Osteocyte (in vitro differentiated cells): ENCODE measurements at regions not wholly inside any gene's neighbourhood (a gene's known extent, or its start where the extent isn't known, plus 50 kb on each side); places are given as distances from the start of the nearest gene placed in this dataset.

Source experiments
- DNase-seq: peaks from one replicate; pipeline ENCODE4 v3.0.0; 2021; ENCODE audit warnings: mixed read lengths; ENCODE audit not compliant: unreplicated experiment; ENCODE audit errors: extremely low spot score
- H3K27ac Mint-ChIP-seq: one replicate; pipeline ENCODE4 v1.8.0; 2021; ENCODE audit warnings: mild to moderate bottlenecking, mixed read lengths; ENCODE audit not compliant: unreplicated experiment
- H3K27me3 Mint-ChIP-seq: one replicate; pipeline ENCODE4 v1.8.0; 2021; ENCODE audit warnings: mixed read lengths; ENCODE audit not compliant: unreplicated experiment
- H3K36me3 Mint-ChIP-seq: one replicate; pipeline ENCODE4 v1.8.0; 2021; ENCODE audit warnings: mixed read lengths; ENCODE audit not compliant: unreplicated experiment
- H3K4me1 Mint-ChIP-seq: one replicate; pipeline ENCODE4 v1.8.0; 2021; ENCODE audit warnings: mixed read lengths; ENCODE audit not compliant: unreplicated experiment
- H3K4me3 Mint-ChIP-seq: one replicate; pipeline ENCODE4 v1.8.0; 2021; ENCODE audit warnings: mild to moderate bottlenecking, moderate library complexity, mixed read lengths; ENCODE audit not compliant: unreplicated experiment
- H3K9me3 Mint-ChIP-seq: one replicate; pipeline ENCODE4 v1.8.0; 2021; ENCODE audit warnings: mixed read lengths; ENCODE audit not compliant: unreplicated experiment
- CTCF ChIP-seq: fragments of 200-600 bp; sonication (generic); IDR thresholded peaks from 2 replicates; pipeline ENCODE4 v1.5.0; 2021; ENCODE audit warnings: antibody characterized with exemption, mild to moderate bottlenecking, moderate library complexity

GRCh38 chr5:174185506-174185905 lies 140.0 kb downstream of the NSG2 start:
- Mint-ChIP-seq H3K27ac (no peak overlapping the region), H3K4me1 (no peaks in the 10 kb centered on the region), H3K36me3 (no peaks in the 10 kb centered on the region), H3K27me3 (peaks cover 7% of the 10 kb centered on the region), H3K4me3 (no peak overlapping the region), H3K9me3 (no peaks in the 10 kb centered on the region)
- DNase-seq = no peak
- TF ChIP-seq CTCF = no peak

- H3K4me1 Mint-ChIP-seq = no peaks in the 10 kb centered on the region
- TF ChIP-seq CTCF = no peak
- no peak for DNase-seq
- no peaks in the 10 kb centered on the region for H3K36me3 Mint-ChIP-seq
- no peaks in the 10 kb centered on the region for H3K9me3 Mint-ChIP-seq
- H3K4me3 Mint-ChIP-seq = no peak overlapping the region
- peaks cover 4% of the 10 kb centered on the region for H3K27me3 Mint-ChIP-seq
- H3K27ac Mint-ChIP-seq = no peak overlapping the region
Observed at GRCh38 chr5:174186096-174186695, 140.7 kb downstream of the NSG2 start.

- Mint-ChIP-seq H3K36me3 (no peaks in the 10 kb centered on the region), H3K9me3 (no peaks in the 10 kb centered on the region), H3K4me3 (no peak overlapping the region), H3K27me3 (peaks cover 4% of the 10 kb centered on the region), H3K27ac (no peak overlapping the region), H3K4me1 (no peaks in the 10 kb centered on the region)
- TF ChIP-seq CTCF = no peak
- DNase-seq = no peak
Observed at GRCh38 chr5:174187001-174187400, 141.5 kb downstream of the NSG2 start.

- Mint-ChIP-seq H3K9me3 (no peaks in the 10 kb centered on the region), H3K36me3 (no peaks in the 10 kb centered on the region), H3K4me3 (no peak overlapping the region), H3K27me3 (peaks cover 4% of the 10 kb centered on the region), H3K4me1 (no peaks in the 10 kb centered on the region), H3K27ac (no peak overlapping the region)
- no peak for DNase-seq
- TF ChIP-seq CTCF = no peak
Observed at GRCh38 chr5:174187481-174187880, 142.0 kb downstream of the NSG2 start.

- H3K27me3 Mint-ChIP-seq = peaks cover 4% of the 10 kb centered on the region
Observed at GRCh38 chr5:174188295-174188694, 142.8 kb downstream of the NSG2 start.

More at GRCh38 chr5:174188295-174188694, 142.8 kb downstream of the NSG2 start:
- Mint-ChIP-seq H3K9me3 (no peaks in the 10 kb centered on the region), H3K27ac (no peak overlapping the region), H3K4me3 (no peak overlapping the region), H3K36me3 (no peaks in the 10 kb centered on the region), H3K4me1 (no peaks in the 10 kb centered on the region)
- no peak for DNase-seq
- TF ChIP-seq CTCF = no peak
